CD4-positive, alpha-beta memory T cell (primary cell): ENCODE measurements at regions not wholly inside any gene's neighbourhood (a gene's known extent, or its start where the extent isn't known, plus 50 kb on each side); places are given as distances from the start of the nearest gene placed in this dataset.

Experiments
- CTCF ChIA-PET: fragments of 350-600 bp; sonication (Branson Sonifier 250); formaldehyde crosslinking; loops from one replicate; lab custom pipeline; 2021; ENCODE audit warnings: inconsistent platforms; ENCODE audit not compliant: partially characterized antibody; lab: Charles Lee
- POLR2A ChIA-PET: fragments of 350-600 bp; sonication (Branson Sonifier 250); formaldehyde crosslinking; loops from one replicate; lab custom pipeline; 2021; ENCODE audit not compliant: partially characterized antibody; lab: Charles Lee
- DNase-seq, 5 donors: peaks; one replicate each; pipeline versions ENCODE4 v3.0.0 to v3.0.0-alpha.2; 2020 to 2022; ENCODE audit warnings: mixed read lengths in 1 of 5
- H3K27ac ChIP-seq: one replicate; pipeline ENCODE4 v1.7.0; 2013; ENCODE audit warnings: low read depth, low read length
- H3K27me3 ChIP-seq: 2 replicates; pipeline ENCODE4 v1.7.0; 2013; ENCODE audit warnings: mild to moderate bottlenecking, low read length, moderate library complexity; ENCODE audit not compliant: insufficient read depth
- H3K36me3 ChIP-seq: 2 replicates; pipeline ENCODE4 v1.7.0; 2013; ENCODE audit warnings: mild to moderate bottlenecking, low read length, moderate library complexity; ENCODE audit not compliant: insufficient read depth
- H3K4me1 ChIP-seq: 2 replicates; pipeline ENCODE4 v1.7.0; 2013; ENCODE audit warnings: mild to moderate bottlenecking, low read length, moderate library complexity; ENCODE audit not compliant: insufficient read depth
- H3K4me3 ChIP-seq, 2 donors: one replicate each; pipeline ENCODE4 v1.7.0; 2013; ENCODE audit warnings: low read length in 2 of 2, mild to moderate bottlenecking in 1 of 2
- H3K9me3 ChIP-seq, 2 donors: one replicate each; pipeline ENCODE4 v1.7.0; 2013; ENCODE audit warnings: low read length in 2 of 2, control low read depth in 1 of 2; ENCODE audit not compliant: control insufficient read depth in 1 of 2
- H3K27ac Mint-ChIP-seq, 7 donors: one replicate each; pipeline ENCODE4 v1.8.0; 2020 to 2021; ENCODE audit warnings: mixed read lengths in 7 of 7, mild to moderate bottlenecking in 6 of 7, inconsistent platforms in 3 of 7, moderate library complexity in 3 of 7
- H3K27me3 Mint-ChIP-seq, 2 donors: one replicate each; pipeline ENCODE4 v1.8.0; 2020 to 2021; ENCODE audit warnings: mixed read lengths in 2 of 2
- H3K36me3 Mint-ChIP-seq, 2 donors: one replicate each; pipeline ENCODE4 v1.8.0; 2020 to 2021; ENCODE audit warnings: mixed read lengths in 2 of 2, inconsistent platforms in 1 of 2, mild to moderate bottlenecking in 1 of 2
- H3K4me1 Mint-ChIP-seq, 4 donors: one replicate each; pipeline ENCODE4 v1.8.0; 2020 to 2021; ENCODE audit warnings: mixed read lengths in 4 of 4, mild to moderate bottlenecking in 1 of 4
- H3K4me3 Mint-ChIP-seq, 8 donors: one replicate each; pipeline ENCODE4 v1.8.0; 2020 to 2021; ENCODE audit warnings: mixed read lengths in 8 of 8, mild to moderate bottlenecking in 7 of 8, moderate library complexity in 6 of 8, inconsistent platforms in 3 of 8
- H3K9me3 Mint-ChIP-seq, 8 donors: one replicate each; pipeline ENCODE4 v1.8.0; 2020 to 2021; ENCODE audit warnings: mixed read lengths in 8 of 8, mild to moderate bottlenecking in 5 of 8, inconsistent platforms in 3 of 8, moderate library complexity in 1 of 8
- intact Hi-C: fragments of 100-400 bp; cut with micrococcal nuclease; formaldehyde crosslinking; loops from one replicate; pipeline ENCODE4 v1.15.1; 2023

DNA sequence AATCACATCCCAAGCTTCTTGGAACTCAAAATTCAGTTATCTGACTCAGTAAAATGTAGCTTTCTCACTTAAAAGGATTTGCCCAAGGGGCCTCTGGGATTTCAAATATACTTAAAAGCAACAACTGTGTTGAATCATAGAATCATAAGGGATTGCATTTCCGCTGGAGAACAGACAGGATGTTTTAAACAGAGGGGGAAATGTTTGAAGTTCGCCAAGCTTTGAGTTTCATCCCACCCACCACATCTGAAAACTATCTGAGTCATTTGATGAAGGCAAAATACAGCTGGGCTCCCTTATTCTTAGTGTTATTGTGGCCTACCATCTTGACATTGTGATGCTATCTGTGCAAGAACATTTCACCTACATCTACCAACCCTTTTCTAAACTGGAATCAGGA lies 73.5 kb downstream of the PPP1R2C start:
- Histone ChIP-seq H3K4me3 (no peak overlapping the region), H3K27me3 (no peaks in the 10 kb centered on the region), H3K9me3 (no peaks in the 10 kb centered on the region), H3K36me3 (no peaks in the 10 kb centered on the region), H3K27ac (no peak overlapping the region), H3K4me1 (no peaks in the 10 kb centered on the region)
- Mint-ChIP-seq H3K4me3 (no peak overlapping the region), H3K27ac (no peak overlapping the region), H3K27me3 (no peaks in the 10 kb centered on the region), H3K4me1 (peaks cover 0 to 6% (median 3%) of the 10 kb centered on the region in 4 donors), H3K9me3 (no peaks in the 10 kb centered on the region), H3K36me3 (no peaks in the 10 kb centered on the region)
- peak in 1 of 5 donors; percentile 1 for DNase-seq
- ChIA-PET POLR2A (interaction anchor here (0.8 kb wide), 1 partner anchor 11 kb away, joined by 3 read pairs; no protein-coding TSS in a partner anchor), CTCF (no interaction called here)
- intact Hi-C loops: no loop called here

DNA sequence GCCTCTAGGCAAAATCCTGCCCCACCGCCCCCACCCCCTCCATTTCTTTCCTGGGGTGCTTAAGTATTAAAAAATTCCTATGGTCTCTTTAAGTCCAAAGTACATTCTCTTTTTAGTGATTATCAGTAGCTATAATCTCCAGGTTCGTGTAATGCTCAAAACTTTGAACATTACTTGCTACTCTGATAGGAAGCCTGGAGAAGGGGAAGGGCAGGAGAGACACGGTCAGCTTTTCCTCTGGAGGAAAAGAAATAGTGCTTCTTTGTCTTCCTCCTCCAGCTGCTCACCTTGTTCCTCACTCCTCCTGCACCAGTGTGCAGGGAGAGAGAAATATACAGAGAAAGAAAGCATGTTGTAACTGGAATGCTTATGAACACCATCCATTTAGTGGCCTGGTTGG lies 80.4 kb downstream of the PPP1R2C start:
- intact Hi-C loops: no loop called here
- H3K4me3 Mint-ChIP-seq: no peak overlapping the region
- no peaks in the 10 kb centered on the region for H3K9me3 Mint-ChIP-seq
- no peak overlapping the region for H3K27ac Mint-ChIP-seq
- Histone ChIP-seq H3K9me3 (no peaks in the 10 kb centered on the region), H3K36me3 (no peaks in the 10 kb centered on the region), H3K4me1 (no peaks in the 10 kb centered on the region), H3K4me3 (no peak overlapping the region), H3K27ac (no peak overlapping the region), H3K27me3 (no peaks in the 10 kb centered on the region)
- H3K27me3 Mint-ChIP-seq: no peaks in the 10 kb centered on the region
- ChIA-PET CTCF (no interaction called here), POLR2A (no interaction called here)
- DNase-seq: no peak
- H3K4me1 Mint-ChIP-seq: no peaks in the 10 kb centered on the region
- H3K36me3 Mint-ChIP-seq: no peaks in the 10 kb centered on the region

DNA sequence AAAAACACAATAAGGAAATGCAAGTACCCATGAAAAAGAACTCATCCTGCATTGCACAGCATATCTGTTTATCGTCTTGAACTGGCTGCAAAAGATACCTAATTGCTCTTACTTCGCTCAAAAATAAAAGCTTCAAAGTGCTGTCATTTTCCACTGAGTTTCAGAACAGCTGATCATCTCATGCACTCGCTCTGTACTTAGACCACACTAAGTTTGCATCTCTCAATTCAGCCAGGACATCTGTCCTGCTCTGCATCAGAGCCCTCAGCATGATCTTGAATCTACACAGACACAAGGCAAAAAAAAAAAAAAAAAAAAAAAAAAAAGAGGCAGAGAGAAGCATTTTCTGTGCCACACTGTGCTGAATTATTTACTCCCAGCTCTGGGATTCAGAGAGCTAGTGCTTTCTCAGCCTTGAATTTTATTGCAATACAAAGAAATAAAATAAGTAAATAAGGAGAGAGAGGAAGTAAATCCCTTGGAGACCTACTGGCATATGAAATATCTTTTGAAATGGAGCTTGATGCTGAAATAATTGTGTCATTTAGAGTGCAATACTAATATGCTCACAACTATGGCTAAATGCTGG lies 81.3 kb downstream of the PPP1R2C start:
- H3K27me3 Mint-ChIP-seq: no peaks in the 10 kb centered on the region
- Histone ChIP-seq H3K36me3 (no peaks in the 10 kb centered on the region), H3K27me3 (no peaks in the 10 kb centered on the region), H3K4me1 (no peaks in the 10 kb centered on the region), H3K4me3 (no peak overlapping the region), H3K27ac (no peak overlapping the region), H3K9me3 (no peaks in the 10 kb centered on the region)
- H3K4me3 Mint-ChIP-seq: no peak overlapping the region
- no peak for DNase-seq
- ChIA-PET CTCF (interaction anchor here (0.6 kb wide), 1 partner anchor 647 kb away, joined by 3 read pairs; no protein-coding TSS in a partner anchor), POLR2A (no interaction called here)
- intact Hi-C loops: no loop called here
- H3K36me3 Mint-ChIP-seq: no peaks in the 10 kb centered on the region
- no peaks in the 10 kb centered on the region for H3K9me3 Mint-ChIP-seq
- H3K27ac Mint-ChIP-seq: no peak overlapping the region
- no peaks in the 10 kb centered on the region for H3K4me1 Mint-ChIP-seq

DNA sequence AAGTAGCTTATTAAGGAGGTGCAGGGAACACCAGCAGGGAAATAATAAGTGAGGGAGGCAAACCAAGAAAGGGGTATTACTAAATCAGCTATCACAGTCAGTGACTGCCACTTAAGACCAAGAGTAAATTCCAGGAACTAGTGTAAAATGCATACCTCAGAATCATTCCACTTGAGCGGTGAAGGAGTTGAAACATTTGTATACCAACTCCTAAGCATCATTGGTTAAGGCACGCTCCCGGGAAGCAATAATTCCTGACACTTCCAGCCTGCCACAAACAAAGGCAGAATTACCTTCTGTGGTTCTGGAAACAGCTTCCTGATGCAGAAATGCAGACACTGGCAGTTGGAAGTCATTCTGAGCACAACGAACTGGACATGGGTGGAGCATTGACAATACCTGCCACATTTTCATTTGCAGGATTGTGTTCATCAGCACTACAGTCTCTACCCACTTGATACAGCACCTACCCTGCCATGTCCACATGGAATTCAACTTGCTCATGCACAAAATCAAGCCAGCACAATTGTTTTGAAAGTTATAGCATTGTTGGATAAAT lies 82.1 kb downstream of the PPP1R2C start:
- no peak overlapping the region for H3K4me3 ChIP-seq
- no peaks in the 10 kb centered on the region for H3K36me3 ChIP-seq
- no peak overlapping the region for H3K27ac ChIP-seq
- H3K4me1 ChIP-seq: no peaks in the 10 kb centered on the region
- no peaks in the 10 kb centered on the region for H3K9me3 ChIP-seq
- no peaks in the 10 kb centered on the region for H3K27me3 ChIP-seq
- no peak overlapping the region for H3K4me3 Mint-ChIP-seq
- no peaks in the 10 kb centered on the region for H3K9me3 Mint-ChIP-seq
- H3K36me3 Mint-ChIP-seq: no peaks in the 10 kb centered on the region
- CTCF ChIA-PET: no interaction called here
- H3K27ac Mint-ChIP-seq: no peak overlapping the region
- H3K4me1 Mint-ChIP-seq: no peaks in the 10 kb centered on the region
- POLR2A ChIA-PET: no interaction called here
- no peaks in the 10 kb centered on the region for H3K27me3 Mint-ChIP-seq
- intact Hi-C loops: no loop called here
- no peak for DNase-seq

DNA sequence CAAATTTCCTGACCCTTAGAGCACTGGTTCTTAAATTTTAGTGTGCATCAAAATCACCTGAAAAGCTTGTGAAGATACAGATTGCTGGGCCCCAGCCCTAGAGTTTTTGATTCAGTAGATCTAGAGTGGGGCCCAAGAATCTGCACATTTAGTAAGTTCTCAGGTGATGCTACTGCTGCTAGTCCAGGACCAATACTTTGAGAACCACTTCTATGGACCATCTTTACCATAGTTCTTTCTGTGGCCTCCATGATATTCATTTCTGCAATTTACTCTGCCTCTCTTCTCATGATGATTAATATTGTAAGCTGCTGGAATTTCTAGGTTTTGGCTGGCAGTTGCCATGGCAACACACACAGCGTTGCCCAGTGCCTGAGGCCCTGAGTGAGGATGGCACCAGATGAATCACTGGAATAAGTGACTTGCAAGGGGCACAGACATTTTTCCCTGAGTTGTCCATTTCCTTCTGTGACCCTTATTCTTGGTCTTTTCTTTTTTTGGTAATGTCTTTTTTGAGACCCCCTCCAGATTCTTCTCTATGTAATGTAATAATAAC lies 83.6 kb downstream of the PPP1R2C start:
- no peak for DNase-seq
- Mint-ChIP-seq H3K27me3 (no peaks in the 10 kb centered on the region), H3K27ac (peak overlapping the region in 1 of 7 donors; percentile 29), H3K4me3 (no peak overlapping the region), H3K36me3 (no peaks in the 10 kb centered on the region), H3K4me1 (no peaks in the 10 kb centered on the region), H3K9me3 (no peaks in the 10 kb centered on the region)
- Histone ChIP-seq H3K27me3 (no peaks in the 10 kb centered on the region), H3K4me1 (no peaks in the 10 kb centered on the region), H3K27ac (no peak overlapping the region), H3K36me3 (no peaks in the 10 kb centered on the region), H3K4me3 (no peak overlapping the region), H3K9me3 (no peaks in the 10 kb centered on the region)
- CTCF ChIA-PET: no interaction called here
- POLR2A ChIA-PET: no interaction called here
- intact Hi-C loops: no loop called here

DNA sequence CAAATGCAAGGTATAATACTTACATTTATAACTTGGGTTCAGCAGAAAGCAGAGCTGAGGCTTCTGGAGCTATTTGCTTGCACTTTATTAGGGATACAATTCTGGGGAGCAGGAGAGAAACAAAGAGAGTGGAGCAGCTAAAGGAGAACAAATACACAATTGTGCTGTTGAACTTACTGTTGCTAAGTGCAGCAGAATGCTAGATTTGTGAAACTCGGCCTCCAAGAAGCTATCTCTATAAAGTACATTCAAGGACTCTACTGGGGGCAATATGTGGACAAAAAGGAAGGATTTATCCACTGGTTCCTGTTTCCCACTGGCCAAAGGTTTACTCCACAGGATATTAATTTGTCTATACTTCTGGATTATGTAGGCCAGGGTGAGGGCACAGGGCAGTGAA lies 86.8 kb downstream of the PPP1R2C start:
- no peak overlapping the region for H3K4me3 Mint-ChIP-seq
- no peaks in the 10 kb centered on the region for H3K36me3 ChIP-seq
- H3K9me3 ChIP-seq: no peaks in the 10 kb centered on the region
- no peaks in the 10 kb centered on the region for H3K4me1 Mint-ChIP-seq
- intact Hi-C loops: no loop called here
- H3K36me3 Mint-ChIP-seq: no peaks in the 10 kb centered on the region
- H3K27me3 ChIP-seq: no peaks in the 10 kb centered on the region
- ChIA-PET POLR2A (no interaction called here), CTCF (interaction anchor here (1.2 to 1.8 kb wide), 2 partner anchors 8 to 24 kb away, joined by 4 read pairs; no protein-coding TSS in a partner anchor)
- H3K4me1 ChIP-seq: no peaks in the 10 kb centered on the region
- H3K27ac ChIP-seq: no peak overlapping the region
- H3K27ac Mint-ChIP-seq: no peak overlapping the region
- no peaks in the 10 kb centered on the region for H3K9me3 Mint-ChIP-seq
- no peaks in the 10 kb centered on the region for H3K27me3 Mint-ChIP-seq
- no peak for DNase-seq
- H3K4me3 ChIP-seq: no peak overlapping the region

DNA sequence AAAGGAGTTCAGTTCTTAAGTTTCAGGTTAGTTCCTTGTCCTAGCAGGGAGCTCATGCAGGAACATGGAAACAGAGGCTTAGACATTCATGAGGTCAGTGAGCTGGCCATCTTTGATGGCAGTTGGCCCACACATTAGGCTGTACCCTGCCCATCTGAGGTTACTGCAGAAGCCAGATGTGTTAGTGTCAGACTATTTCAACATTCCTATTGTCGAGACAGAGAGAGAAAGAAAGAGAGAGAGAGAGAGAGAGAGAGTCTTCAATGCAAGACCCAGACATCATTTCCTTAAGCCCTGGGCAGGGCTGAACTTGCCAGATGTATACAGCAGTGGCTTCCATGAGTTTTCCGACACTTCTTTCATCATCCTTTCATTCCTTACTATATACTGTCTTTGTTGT lies 91.3 kb downstream of the PPP1R2C start:
- CTCF ChIA-PET: no interaction called here
- no peak overlapping the region for H3K4me3 Mint-ChIP-seq
- Histone ChIP-seq H3K27ac (no peak overlapping the region), H3K4me3 (no peak overlapping the region), H3K27me3 (no peaks in the 10 kb centered on the region), H3K4me1 (no peaks in the 10 kb centered on the region), H3K9me3 (no peaks in the 10 kb centered on the region), H3K36me3 (no peaks in the 10 kb centered on the region)
- no peaks in the 10 kb centered on the region for H3K27me3 Mint-ChIP-seq
- no peaks in the 10 kb centered on the region for H3K36me3 Mint-ChIP-seq
- H3K27ac Mint-ChIP-seq: peak overlapping the region in 1 of 7 donors; percentile 62
- intact Hi-C loops: no loop called here
- POLR2A ChIA-PET: no interaction called here
- no peak for DNase-seq
- H3K9me3 Mint-ChIP-seq: peaks cover 0 to 2% (median 0%) of the 10 kb centered on the region in 8 donors
- H3K4me1 Mint-ChIP-seq: no peaks in the 10 kb centered on the region
